ENCODE measurements at regions not wholly inside any gene's neighbourhood (a gene's known extent, or its start where the extent isn't known, plus 50 kb on each side); places are given as distances from the start of the nearest gene placed in this dataset.
A peak's percentile ranks its signal among the peaks of the same experiment; 100 is the strongest.

DNA sequence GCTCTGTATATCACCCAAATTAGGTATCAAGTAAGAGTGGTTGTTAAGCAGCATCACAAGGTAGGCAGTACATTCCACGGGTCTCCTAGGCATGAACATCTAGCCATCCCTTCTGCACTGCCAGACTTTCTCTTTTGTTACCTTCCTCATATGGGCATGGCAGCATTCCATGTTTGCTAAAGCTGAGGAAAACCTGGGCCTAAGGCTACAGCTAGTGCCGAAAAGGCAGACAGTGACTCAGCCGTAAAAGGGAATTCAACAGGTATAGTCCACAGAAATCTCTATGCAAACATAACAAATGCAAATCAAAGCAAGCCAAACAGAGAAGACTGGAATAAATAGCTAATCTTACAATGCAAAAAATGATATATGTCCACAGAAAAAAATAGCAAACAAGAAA lies 645.4 kb downstream of the ZBBX start (continued):
- TF ChIP-seq ZNF347 (CRISPR knock-in tag; IDR thresholded peaks at IDR 0.05; ENCODE audit: low read depth), result no peak

DNA sequence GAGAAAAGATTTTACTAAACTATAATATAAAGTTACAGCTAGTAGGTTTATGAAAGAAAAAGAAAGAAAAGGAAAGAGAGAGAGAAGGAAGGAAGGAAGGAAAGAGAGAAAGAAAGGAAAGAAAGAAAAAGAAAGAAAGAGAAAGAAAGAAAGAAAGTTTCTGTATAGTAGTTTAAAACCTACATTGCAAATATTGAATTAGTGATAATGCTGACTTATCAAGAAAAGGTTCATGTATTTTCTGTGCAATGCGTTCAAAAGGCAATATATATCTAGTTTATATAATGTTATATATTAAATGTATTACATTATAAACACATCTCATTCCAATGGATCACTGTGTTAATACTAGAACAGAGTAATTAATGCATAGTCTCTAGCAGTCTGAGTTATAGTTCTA lies 648.4 kb downstream of the ZBBX start:
- in situ Hi-C loops (cut with MboI), result no loop called here
- intact Hi-C loops (cut with micrococcal nuclease), result no loop called here
- DNase-seq (ENCODE audit: extremely low read depth in 1 of 4, low spot score in 3 of 4) (no peak), ATAC-seq (no peak), FAIRE-seq (no peak)
- Histone ChIP-seq H3K4me2 (ENCODE audit: insufficient read depth, low read length) (no peak overlapping the region), H3K27me3 (ENCODE audit: control insufficient read depth in 2 of 2, insufficient read depth in 2 of 2, low read length in 2 of 2) (no peaks in the 10 kb centered on the region), H2AFZ (ENCODE audit: low read depth, low read length) (no peak overlapping the region), H3K4me3 (no peak overlapping the region), H3K27ac (ENCODE audit: extremely low read depth, low read depth, low read length) (no peak overlapping the region), H3K9me3 (replicated peaks; ENCODE audit: control insufficient read depth, insufficient read depth, low read depth, low read length) (0 out of 2 replicates have a peak, but pooled peaks cover 1% of the 10 kb centered on the region), H3K36me3 (ENCODE audit: control insufficient read depth, insufficient read depth, low read length) (no peaks in the 10 kb centered on the region), H3K9me1 (ENCODE audit: control insufficient read depth, insufficient read depth, low read length) (no peaks in the 10 kb centered on the region), H3K79me2 (ENCODE audit: control insufficient read depth, insufficient read depth, low read length) (no peaks in the 10 kb centered on the region), H3K4me1 (replicated peaks in 1 of 2; ENCODE audit: control insufficient read depth in 2 of 2, insufficient read depth in 2 of 2, low read length in 2 of 2) (no peaks in the 10 kb centered on the region), H4K20me1 (replicated peaks; ENCODE audit: control insufficient read depth, insufficient read depth, low read length) (no peaks in the 10 kb centered on the region), H3K9ac (ENCODE audit: insufficient read depth in 1 of 2, low read depth in 2 of 2, low read length in 2 of 2) (no peak overlapping the region)
- CTCF ChIA-PET (ENCODE audit: low intra/inter-chr PET ratio), result no interaction called here
- TF ChIP-seq JUND (IDR thresholded peaks at IDR 0.05; ENCODE audit: borderline replicate concordance, low read depth, low read length), result no peak
- TF ChIP-seq JUND (tag; IDR thresholded peaks at IDR 0.05; ENCODE audit: borderline replicate concordance, low read depth, low read length), result no peak
- TF ChIP-seq ZNF274 (IDR thresholded peaks at IDR 0.05; ENCODE audit: borderline replicate concordance, low read depth, low read length), result no peak
- TF ChIP-seq, protein P1, sequence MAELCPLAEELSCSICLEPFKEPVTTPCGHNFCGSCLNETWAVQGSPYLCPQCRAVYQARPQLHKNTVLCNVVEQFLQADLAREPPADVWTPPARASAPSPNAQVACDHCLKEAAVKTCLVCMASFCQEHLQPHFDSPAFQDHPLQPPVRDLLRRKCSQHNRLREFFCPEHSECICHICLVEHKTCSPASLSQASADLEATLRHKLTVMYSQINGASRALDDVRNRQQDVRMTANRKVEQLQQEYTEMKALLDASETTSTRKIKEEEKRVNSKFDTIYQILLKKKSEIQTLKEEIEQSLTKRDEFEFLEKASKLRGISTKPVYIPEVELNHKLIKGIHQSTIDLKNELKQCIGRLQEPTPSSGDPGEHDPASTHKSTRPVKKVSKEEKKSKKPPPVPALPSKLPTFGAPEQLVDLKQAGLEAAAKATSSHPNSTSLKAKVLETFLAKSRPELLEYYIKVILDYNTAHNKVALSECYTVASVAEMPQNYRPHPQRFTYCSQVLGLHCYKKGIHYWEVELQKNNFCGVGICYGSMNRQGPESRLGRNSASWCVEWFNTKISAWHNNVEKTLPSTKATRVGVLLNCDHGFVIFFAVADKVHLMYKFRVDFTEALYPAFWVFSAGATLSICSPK (IDR thresholded peaks at IDR 0.05; ENCODE audit: borderline replicate concordance), result no peak
- TF ChIP-seq C11orf30 (IDR thresholded peaks at IDR 0.05; ENCODE audit: low read depth), result peak; percentile 32; the same call in 1 of the 2 replicates
- TF ChIP-seq ZNF586 (CRISPR knock-in tag; conservative IDR thresholded peaks at IDR 0.05), result no peak
- TF ChIP-seq ZNF316 (IDR thresholded peaks at IDR 0.05), result peak; percentile 64
- TF ChIP-seq PHB2 (IDR thresholded peaks at IDR 0.05; ENCODE audit: low read depth), result no peak
- TF ChIP-seq SMARCE1 (IDR thresholded peaks at IDR 0.05), result no peak
- TF ChIP-seq ZNF76 (CRISPR knock-in tag; IDR thresholded peaks at IDR 0.05; ENCODE audit: borderline replicate concordance), result no peak
- TF ChIP-seq, protein P2, sequence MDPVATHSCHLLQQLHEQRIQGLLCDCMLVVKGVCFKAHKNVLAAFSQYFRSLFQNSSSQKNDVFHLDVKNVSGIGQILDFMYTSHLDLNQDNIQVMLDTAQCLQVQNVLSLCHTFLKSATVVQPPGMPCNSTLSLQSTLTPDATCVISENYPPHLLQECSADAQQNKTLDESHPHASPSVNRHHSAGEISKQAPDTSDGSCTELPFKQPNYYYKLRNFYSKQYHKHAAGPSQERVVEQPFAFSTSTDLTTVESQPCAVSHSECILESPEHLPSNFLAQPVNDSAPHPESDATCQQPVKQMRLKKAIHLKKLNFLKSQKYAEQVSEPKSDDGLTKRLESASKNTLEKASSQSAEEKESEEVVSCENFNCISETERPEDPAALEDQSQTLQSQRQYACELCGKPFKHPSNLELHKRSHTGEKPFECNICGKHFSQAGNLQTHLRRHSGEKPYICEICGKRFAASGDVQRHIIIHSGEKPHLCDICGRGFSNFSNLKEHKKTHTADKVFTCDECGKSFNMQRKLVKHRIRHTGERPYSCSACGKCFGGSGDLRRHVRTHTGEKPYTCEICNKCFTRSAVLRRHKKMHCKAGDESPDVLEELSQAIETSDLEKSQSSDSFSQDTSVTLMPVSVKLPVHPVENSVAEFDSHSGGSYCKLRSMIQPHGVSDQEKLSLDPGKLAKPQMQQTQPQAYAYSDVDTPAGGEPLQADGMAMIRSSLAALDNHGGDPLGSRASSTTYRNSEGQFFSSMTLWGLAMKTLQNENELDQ (CRISPR knock-in tag; IDR thresholded peaks at IDR 0.05; ENCODE audit: borderline replicate concordance), result no peak
- no peak for TF ChIP-seq ZNF133 (CRISPR knock-in tag; IDR thresholded peaks at IDR 0.05)
- no TSS peak for BruUV-seq (replicated peaks)
- 0% methylated on average over 1 of the region's 1 CpG for WGBS (ENCODE audit: insufficient coverage, low coverage, missing lambda C conversion rate)
- POLR2A ChIA-PET, result no interaction called here

Data from K562 (cell line).